ENCODE measurements at regions not wholly inside any gene's neighbourhood (a gene's known extent, or its start where the extent isn't known, plus 50 kb on each side); places are given as distances from the start of the nearest gene placed in this dataset.
"Not testable (repeated sequence)": the region's sequence is repeated elsewhere in the genome, so short reads cannot be mapped to it uniquely, and the experiment has no call there.

- TF ChIP-seq POLR2A (IDR thresholded peaks at IDR 0.05; ENCODE audit: low read length) (no peak), GATA1 (IDR thresholded peaks at IDR 0.05; ENCODE audit: low read depth, low read length) (no peak)
- no peak for DNase-seq
Observed at GRCh38 chr2:189231719-189232323, 52.3 kb upstream of the COL5A2 start.

- DNase-seq, result no peak
- no peak for TF ChIP-seq POLR2A (IDR thresholded peaks at IDR 0.05; ENCODE audit: low read length)
- TF ChIP-seq GATA1 (IDR thresholded peaks at IDR 0.05; ENCODE audit: low read depth, low read length), result no peak
Observed at GRCh38 chr2:189232759-189233406, 53.3 kb upstream of the COL5A2 start.

- DNase-seq, result no peak
- TF ChIP-seq GATA1 (IDR thresholded peaks at IDR 0.05; ENCODE audit: low read depth, low read length), result no peak
- no peak for TF ChIP-seq POLR2A (IDR thresholded peaks at IDR 0.05; ENCODE audit: low read length)
Observed at GRCh38 chr2:189233527-189233926, 54.0 kb upstream of the COL5A2 start.

- TF ChIP-seq GATA1 (IDR thresholded peaks at IDR 0.05; ENCODE audit: low read depth, low read length) (no peak), POLR2A (IDR thresholded peaks at IDR 0.05; ENCODE audit: low read length) (no peak)
- no peak for DNase-seq
Observed at GRCh38 chr2:189234991-189235390, 55.4 kb upstream of the COL5A2 start.

- no peak for DNase-seq
- TF ChIP-seq GATA1 (IDR thresholded peaks at IDR 0.05; ENCODE audit: low read depth, low read length) (no peak), POLR2A (IDR thresholded peaks at IDR 0.05; ENCODE audit: low read length) (no peak)
Observed at GRCh38 chr2:189236066-189236465, 56.5 kb upstream of the COL5A2 start.

GRCh38 chr2:189238903-189239302, 59.3 kb upstream of the COL5A2 start:
- DNase-seq, result no peak
- no peak for TF ChIP-seq POLR2A (IDR thresholded peaks at IDR 0.05; ENCODE audit: low read length)
- no peak for TF ChIP-seq GATA1 (IDR thresholded peaks at IDR 0.05; ENCODE audit: low read depth, low read length)

- not testable (repeated sequence) for DNase-seq
Observed at GRCh38 chr2:189243843-189244242, 64.3 kb upstream of the COL5A2 start.

GRCh38 chr2:189247276-189247675, 67.7 kb upstream of the COL5A2 start:
- TF ChIP-seq GATA1 (IDR thresholded peaks at IDR 0.05; ENCODE audit: low read depth, low read length), result no peak
- no peak for TF ChIP-seq POLR2A (IDR thresholded peaks at IDR 0.05; ENCODE audit: low read length)
- no peak for DNase-seq

- no peak for DNase-seq
Observed at GRCh38 chr2:189248141-189248540, 68.6 kb upstream of the COL5A2 start.

GRCh38 chr2:189249171-189249570, 69.6 kb upstream of the COL5A2 start:
- TF ChIP-seq POLR2A (IDR thresholded peaks at IDR 0.05; ENCODE audit: low read length) (no peak), GATA1 (IDR thresholded peaks at IDR 0.05; ENCODE audit: low read depth, low read length) (no peak)
- no peak for DNase-seq

More at GRCh38 chr2:189248141-189248540, 68.6 kb upstream of the COL5A2 start:
- TF ChIP-seq POLR2A (IDR thresholded peaks at IDR 0.05; ENCODE audit: low read length) (no peak), GATA1 (IDR thresholded peaks at IDR 0.05; ENCODE audit: low read depth, low read length) (no peak)

- no peak for DNase-seq
- TF ChIP-seq POLR2A (IDR thresholded peaks at IDR 0.05; ENCODE audit: low read length) (no peak), GATA1 (IDR thresholded peaks at IDR 0.05; ENCODE audit: low read depth, low read length) (no peak)
Observed at GRCh38 chr2:189249901-189250300, 70.3 kb upstream of the COL5A2 start.

- TF ChIP-seq GATA1 (IDR thresholded peaks at IDR 0.05; ENCODE audit: low read depth, low read length), result no peak
- no peak for TF ChIP-seq POLR2A (IDR thresholded peaks at IDR 0.05; ENCODE audit: low read length)
- DNase-seq, result no peak
Observed at GRCh38 chr2:189252991-189253675, 73.6 kb upstream of the COL5A2 start.

GRCh38 chr2:189253836-189254235, 74.3 kb upstream of the COL5A2 start:
- DNase-seq, result no peak
- TF ChIP-seq GATA1 (IDR thresholded peaks at IDR 0.05; ENCODE audit: low read depth, low read length) (no peak), POLR2A (IDR thresholded peaks at IDR 0.05; ENCODE audit: low read length) (no peak)

- DNase-seq, result no peak
Observed at GRCh38 chr2:189254268-189254883, 74.8 kb upstream of the COL5A2 start.

More at GRCh38 chr2:189254268-189254883, 74.8 kb upstream of the COL5A2 start:
- TF ChIP-seq GATA1 (IDR thresholded peaks at IDR 0.05; ENCODE audit: low read depth, low read length) (no peak), POLR2A (IDR thresholded peaks at IDR 0.05; ENCODE audit: low read length) (no peak)
